ENCODE measurements at regions not wholly inside any gene's neighbourhood (a gene's known extent, or its start where the extent isn't known, plus 50 kb on each side); places are given as distances from the start of the nearest gene placed in this dataset.

GRCh38 chr9:118318770-118319431 is 614.7 kb downstream of the TLR4 start:
- DNase-seq = no peak

- no peak for DNase-seq
Observed at GRCh38 chr9:118321788-118322187, 617.6 kb downstream of the TLR4 start.

- no peak for DNase-seq
Observed at GRCh38 chr9:118324706-118325105, 620.5 kb downstream of the TLR4 start.

- DNase-seq = no peak
Observed at GRCh38 chr9:118325757-118326156, 621.6 kb downstream of the TLR4 start.

GRCh38 chr9:118326326-118326725 is 622.1 kb downstream of the TLR4 start:
- no peak for DNase-seq

GRCh38 chr9:118330191-118330986 is 626.2 kb downstream of the TLR4 start:
- DNase-seq = no peak

GRCh38 chr9:118331622-118332045 is 627.4 kb downstream of the TLR4 start:
- peak; percentile 62 for DNase-seq

GRCh38 chr9:118336250-118336942 is 632.2 kb downstream of the TLR4 start:
- no peak for DNase-seq

GRCh38 chr9:118336943-118337330 is 632.7 kb downstream of the TLR4 start:
- DNase-seq = peak; percentile 3

GRCh38 chr9:118360036-118360435 is 655.8 kb downstream of the TLR4 start:
- no peak for DNase-seq

GRCh38 chr9:118362123-118362522 is 657.9 kb downstream of the TLR4 start:
- DNase-seq = peak; percentile 5

- DNase-seq = no peak
Observed at GRCh38 chr9:118362596-118362995, 658.4 kb downstream of the TLR4 start.

- no peak for DNase-seq
Observed at GRCh38 chr9:118364266-118365106, 660.3 kb downstream of the TLR4 start.

- no peak for DNase-seq
Observed at GRCh38 chr9:118366228-118366627, 662.0 kb downstream of the TLR4 start.

GRCh38 chr9:118367383-118367782 is 663.2 kb downstream of the TLR4 start:
- DNase-seq = no peak

GRCh38 chr9:118384531-118385100 is 680.4 kb downstream of the TLR4 start:
- DNase-seq = no peak

GRCh38 chr9:118395415-118395814 is 691.2 kb downstream of the TLR4 start:
- DNase-seq = no peak

GRCh38 chr9:118401546-118401945 is 697.3 kb downstream of the TLR4 start:
- no peak for DNase-seq

GRCh38 chr9:118414676-118415075 is 710.5 kb downstream of the TLR4 start:
- DNase-seq = no peak

GRCh38 chr9:118418887-118419565 is 714.8 kb downstream of the TLR4 start:
- DNase-seq = no peak

- DNase-seq = no peak
Observed at GRCh38 chr9:118419676-118420075, 715.5 kb downstream of the TLR4 start.

- no peak for DNase-seq
Observed at GRCh38 chr9:118422508-118422907, 718.3 kb downstream of the TLR4 start.

All from HCEC 1CT (cell line).